Fibroblast of the aortic adventitia (primary cell): ENCODE measurements at regions not wholly inside any gene's neighbourhood (a gene's known extent, or its start where the extent isn't known, plus 50 kb on each side); places are given as distances from the start of the nearest gene placed in this dataset.
"Not testable (repeated sequence)": the region's sequence is repeated elsewhere in the genome, so short reads cannot be mapped to it uniquely, and the experiment has no call there.

ENCODE experiments used
- DNase-seq: peaks from one replicate; pipeline ENCODE4 v3.0.0-alpha.2; 2010; ENCODE audit warnings: low read depth
- H3K4me3 ChIP-seq: 2 replicates; pipeline ENCODE4 v1.5.1; 2011; ENCODE audit warnings: low read depth, mild to moderate bottlenecking, control low read depth, low read length, moderate library complexity
- CTCF ChIP-seq: IDR thresholded peaks from 2 replicates; pipeline ENCODE4 v1.5.1; 2011; ENCODE audit warnings: mild to moderate bottlenecking, low read length, control low read depth, inconsistent platforms; ENCODE audit not compliant: insufficient read depth

- no peak for TF ChIP-seq CTCF
- DNase-seq, result no peak
- no peak overlapping the region for H3K4me3 ChIP-seq
These were observed 63.5 kb upstream of the E2F3 start for GRCh38 chr6:20338156-20338555.

- TF ChIP-seq CTCF, result no peak
- H3K4me3 ChIP-seq, result no peak overlapping the region
- no peak for DNase-seq
These were observed 61.4 kb upstream of the E2F3 start for GRCh38 chr6:20340068-20340848.

- no peak for TF ChIP-seq CTCF
- H3K4me3 ChIP-seq, result no peak overlapping the region
- DNase-seq, result no peak
These were observed 60.6 kb upstream of the E2F3 start for GRCh38 chr6:20341096-20341495.

GRCh38 chr6:20341564-20341963 lies 60.1 kb upstream of the E2F3 start:
- no peak for DNase-seq
- TF ChIP-seq CTCF, result no peak
- no peak overlapping the region for H3K4me3 ChIP-seq

GRCh38 chr6:20346948-20347347 lies 54.7 kb upstream of the E2F3 start:
- H3K4me3 ChIP-seq, DNase-seq: not testable (repeated sequence)

GRCh38 chr6:20348041-20348440 lies 53.6 kb upstream of the E2F3 start:
- no peak for TF ChIP-seq CTCF
- no peak overlapping the region for H3K4me3 ChIP-seq
- DNase-seq, result no peak

- DNase-seq, result no peak
- no peak overlapping the region for H3K4me3 ChIP-seq
- no peak for TF ChIP-seq CTCF
These were observed 52.5 kb upstream of the E2F3 start for GRCh38 chr6:20349225-20349624.
